ENCODE measurements at regions not wholly inside any gene's neighbourhood (a gene's known extent, or its start where the extent isn't known, plus 50 kb on each side); places are given as distances from the start of the nearest gene placed in this dataset.
"Not testable (repeated sequence)": the region's sequence is repeated elsewhere in the genome, so short reads cannot be mapped to it uniquely, and the experiment has no call there.

- TF ChIP-seq POLR2A, CTCF (IDR thresholded peaks at IDR 0.05): not testable (repeated sequence)
Measured at GRCh38 chr3:10695186-10695585, 120.8 kb upstream of the SLC6A11 start.
